GM23248 (cell line): ENCODE measurements at regions not wholly inside any gene's neighbourhood (a gene's known extent, or its start where the extent isn't known, plus 50 kb on each side); places are given as distances from the start of the nearest gene placed in this dataset.

Source experiments
- EZH2 ChIP-seq: fragments of 200-600 bp; sonication (generic); IDR thresholded peaks from 2 replicates; pipeline ENCODE4 v1.6.1; 2018; ENCODE audit warnings: antibody characterized with exemption, mild to moderate bottlenecking; ENCODE audit not compliant: insufficient read depth, poor library complexity, severe bottlenecking
- EZH2phosphoT487 ChIP-seq: fragments of 200-600 bp; sonication (generic); IDR thresholded peaks from 2 replicates; pipeline ENCODE4 v1.6.1; 2018; ENCODE audit warnings: antibody characterized with exemption, moderate library complexity, mild to moderate bottlenecking, low read depth; ENCODE audit not compliant: insufficient read depth

GRCh38 chr3:99218468-99218867, 317.0 kb upstream of the DCBLD2 start:
- TF ChIP-seq EZH2 (no peak), EZH2phosphoT487 (no peak)
